Middle frontal gyrus (tissue), 1 donor: ENCODE measurements at regions not wholly inside any gene's neighbourhood (a gene's known extent, or its start where the extent isn't known, plus 50 kb on each side); places are given as distances from the start of the nearest gene placed in this dataset.

Experiments used
- DNase-seq: peaks from one replicate; pipeline ENCODE4 v3.0.0-alpha.2; 2015; ENCODE audit warnings: low spot score; ENCODE audit errors: extremely low spot score

- no peak for DNase-seq
Measured at GRCh38 chr6:93968126-93968525, 548.8 kb upstream of the EPHA7 start.

DNA sequence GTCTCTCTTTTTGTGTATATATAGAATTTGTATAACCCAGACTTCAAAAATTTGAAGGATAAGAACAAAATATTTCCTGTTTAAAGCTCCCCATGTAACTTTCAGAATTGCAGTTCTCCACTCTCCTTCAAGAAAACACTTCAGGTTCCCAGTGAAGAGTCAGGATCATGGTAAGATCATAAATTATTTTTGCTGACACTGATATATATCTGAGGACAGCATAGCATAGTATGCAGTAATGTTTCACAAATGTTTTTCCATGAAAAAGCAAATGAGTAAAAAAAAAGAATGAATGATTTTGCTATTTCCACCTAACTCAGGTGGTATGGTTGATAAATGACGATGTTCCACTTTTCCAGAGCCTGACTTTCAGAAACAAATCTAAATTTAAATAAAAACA, 545.6 kb upstream of the EPHA7 start:
- DNase-seq, result no peak

DNA sequence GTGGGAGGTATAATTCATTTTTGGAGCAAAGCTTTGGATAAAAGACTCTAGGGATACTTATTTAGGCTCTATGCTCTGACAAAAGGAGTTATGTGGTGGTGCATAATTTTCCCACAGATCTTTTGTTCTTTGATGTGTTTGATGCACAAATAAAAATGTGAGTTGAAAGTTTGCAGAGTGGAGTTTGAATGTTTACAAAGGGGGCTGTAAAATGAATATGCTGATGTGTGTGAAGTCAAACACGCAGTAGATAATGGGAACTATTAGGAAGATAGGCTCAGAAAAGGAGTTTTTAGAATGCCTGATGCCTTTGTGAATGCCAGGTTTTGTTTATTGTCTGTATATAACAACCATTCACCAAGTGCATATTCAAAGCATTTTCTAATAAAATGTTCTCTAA, 545.0 kb upstream of the EPHA7 start:
- no peak for DNase-seq

- DNase-seq, result no peak
Measured at GRCh38 chr6:93962566-93962965, 543.2 kb upstream of the EPHA7 start.

DNA sequence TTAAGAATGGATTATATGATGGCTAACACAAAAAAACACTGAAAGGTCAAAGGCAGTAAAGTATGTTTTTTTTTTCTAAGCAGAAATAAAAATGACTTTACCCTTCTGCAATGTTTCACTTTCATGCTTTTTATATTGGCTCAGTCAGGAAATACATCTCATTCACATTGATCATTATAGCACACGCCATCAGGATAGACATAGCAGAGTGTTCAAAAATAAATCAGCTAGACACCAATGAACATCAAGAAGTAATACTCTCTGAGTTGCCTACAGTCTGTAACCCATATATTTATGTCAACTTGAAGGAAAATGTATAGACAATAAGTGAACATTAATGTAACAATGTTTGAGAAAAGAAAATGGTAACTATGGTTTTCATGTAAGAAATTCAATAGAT, 535.2 kb upstream of the EPHA7 start:
- DNase-seq, result no peak

DNA sequence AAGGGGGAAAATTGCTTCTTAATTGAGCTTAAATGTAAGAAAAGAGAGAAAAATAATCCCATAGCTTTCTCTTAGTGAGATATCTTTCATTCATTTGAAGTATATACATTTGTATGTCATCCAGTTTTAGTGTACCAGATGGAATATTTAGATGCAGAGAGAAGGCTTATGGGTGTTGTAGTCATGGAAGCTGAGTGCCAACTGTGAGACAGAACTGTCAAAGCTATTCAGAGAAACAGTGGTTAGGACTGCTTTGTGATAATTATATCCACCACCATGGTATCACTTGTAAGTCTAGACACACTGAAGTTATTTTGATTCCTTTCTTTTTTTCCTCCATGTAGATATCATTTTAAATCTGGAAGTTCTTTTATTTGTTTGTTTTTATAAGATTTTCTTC, 524.3 kb upstream of the EPHA7 start:
- DNase-seq, result no peak

GRCh38 chr6:93940381-93940780, 521.0 kb upstream of the EPHA7 start:
- DNase-seq, result no peak

- DNase-seq, result no peak
Measured at GRCh38 chr6:93932175-93932574, 512.8 kb upstream of the EPHA7 start.

DNA sequence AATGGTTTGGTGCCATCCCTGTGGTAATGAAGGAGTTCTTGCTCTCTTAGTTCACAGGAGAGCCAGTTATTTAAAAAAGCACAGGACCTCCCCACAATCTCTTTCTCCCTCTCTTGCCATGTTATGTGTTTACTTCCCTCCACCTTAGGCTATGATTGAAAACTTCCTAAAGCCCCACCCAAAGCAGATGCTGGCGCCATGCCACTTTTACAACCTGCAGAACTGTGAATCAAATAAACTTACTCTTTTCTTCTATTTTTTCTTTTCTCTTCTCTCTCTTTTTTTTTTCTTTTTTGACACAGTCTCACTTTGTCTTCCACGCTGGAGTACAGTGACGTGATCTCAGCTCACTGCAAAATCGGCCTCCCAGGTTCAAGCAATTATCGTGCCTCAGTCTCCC, 508.4 kb upstream of the EPHA7 start:
- DNase-seq, result no peak

DNA sequence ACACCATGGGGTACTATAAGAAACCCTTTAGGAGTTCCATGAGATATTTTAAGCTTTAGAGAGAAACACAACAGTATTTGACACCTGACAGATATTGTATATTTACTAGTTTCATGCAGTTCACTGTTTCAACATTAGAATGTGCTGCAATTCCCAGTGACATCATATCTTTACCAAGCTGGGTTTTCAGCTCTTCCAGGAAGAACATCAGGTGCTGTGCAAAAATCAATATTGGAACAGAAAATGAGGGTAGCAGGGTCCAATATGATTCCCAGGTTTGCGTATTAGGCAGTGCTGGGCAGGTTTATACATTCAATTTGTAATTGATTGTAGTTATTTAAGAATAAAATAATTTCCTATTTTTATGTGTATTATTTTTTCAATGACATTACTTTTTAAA, 500.0 kb upstream of the EPHA7 start:
- no peak for DNase-seq

- no peak for DNase-seq
Measured at GRCh38 chr6:93918258-93918657, 498.9 kb upstream of the EPHA7 start.

- no peak for DNase-seq
Measured at GRCh38 chr6:93917216-93917615, 497.9 kb upstream of the EPHA7 start.

DNA sequence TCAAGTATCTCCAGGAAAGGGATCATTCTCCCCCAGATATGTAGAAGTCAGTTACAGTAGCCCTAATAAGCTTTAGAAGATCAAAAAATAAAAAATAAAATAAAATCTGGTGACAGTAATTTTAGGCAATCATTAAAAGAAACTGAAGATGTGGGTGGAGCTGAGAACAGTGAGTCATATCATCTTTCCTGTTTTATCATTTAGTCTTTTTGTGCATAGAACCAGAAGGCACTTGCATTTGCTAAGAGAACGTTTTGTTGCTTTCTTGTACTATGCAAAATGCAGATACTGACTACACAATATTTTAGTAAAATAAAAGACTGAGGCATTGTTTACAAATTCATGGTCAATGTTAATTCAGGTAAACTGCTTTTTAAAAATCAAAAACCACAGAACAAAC, 497.4 kb upstream of the EPHA7 start:
- DNase-seq, result no peak

- no peak for DNase-seq
Measured at GRCh38 chr6:93915961-93916360, 496.6 kb upstream of the EPHA7 start.

DNA sequence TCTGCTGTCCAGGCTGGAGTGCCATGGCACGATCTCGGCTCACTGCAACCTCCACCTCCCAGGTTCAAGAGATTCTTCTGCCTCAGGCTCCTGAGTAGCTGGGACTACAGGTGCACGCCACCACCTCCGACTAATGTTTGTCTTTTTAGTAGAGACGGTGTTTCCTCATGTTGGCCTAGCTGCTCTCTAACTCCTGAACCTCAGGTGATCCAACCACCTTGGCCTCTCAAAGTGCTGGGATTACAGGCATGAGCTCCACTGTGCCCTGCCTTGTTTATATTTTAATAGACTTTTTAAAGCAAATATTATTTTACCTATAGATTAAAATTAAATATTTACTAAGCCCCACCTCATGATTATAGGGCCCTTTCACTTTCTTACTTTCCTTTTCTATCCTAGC, 483.2 kb upstream of the EPHA7 start:
- DNase-seq, result no peak

GRCh38 chr6:93900142-93900541, 480.8 kb upstream of the EPHA7 start:
- DNase-seq, result no peak

GRCh38 chr6:93896081-93896480, 476.7 kb upstream of the EPHA7 start:
- DNase-seq, result no peak

DNA sequence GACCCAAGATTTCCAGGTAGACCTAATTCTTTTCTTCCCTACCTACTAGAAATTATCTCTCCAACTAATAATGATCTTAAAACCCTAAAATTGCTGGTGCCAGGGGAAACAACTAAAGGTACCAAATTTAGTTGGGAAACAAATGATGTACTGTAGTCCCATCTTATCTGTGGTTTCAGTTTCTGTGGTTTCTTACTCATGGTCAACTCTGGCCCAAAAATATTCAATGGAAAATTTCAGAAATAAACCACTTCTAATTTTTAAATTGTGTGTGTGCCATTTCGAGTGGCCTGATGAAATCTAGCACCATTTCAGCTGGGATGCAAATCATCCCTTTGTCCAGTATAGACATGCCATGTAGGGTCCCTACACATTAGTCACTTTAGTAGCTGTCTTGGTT, 475.2 kb upstream of the EPHA7 start:
- DNase-seq, result no peak

GRCh38 chr6:93889713-93890112, 470.4 kb upstream of the EPHA7 start:
- DNase-seq, result no peak

DNA sequence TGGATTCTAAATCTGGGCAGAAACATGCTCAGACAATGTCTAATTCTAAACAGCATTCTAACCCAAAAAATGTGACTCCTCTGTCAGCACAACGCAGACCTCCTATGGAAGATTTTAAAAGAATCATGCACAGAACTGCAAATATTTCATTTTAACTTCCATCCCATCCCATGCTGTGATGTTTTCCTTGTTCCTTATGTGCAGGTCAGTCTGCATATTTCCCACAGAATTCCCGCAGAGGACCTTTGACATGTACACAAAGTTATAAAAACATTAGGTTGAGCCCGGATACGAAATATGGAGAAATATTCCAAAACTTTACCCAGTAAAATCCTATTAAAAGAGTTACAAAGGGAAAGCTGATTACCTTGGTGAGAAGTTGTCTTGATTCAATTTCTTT, 467.1 kb upstream of the EPHA7 start:
- no peak for DNase-seq

DNA sequence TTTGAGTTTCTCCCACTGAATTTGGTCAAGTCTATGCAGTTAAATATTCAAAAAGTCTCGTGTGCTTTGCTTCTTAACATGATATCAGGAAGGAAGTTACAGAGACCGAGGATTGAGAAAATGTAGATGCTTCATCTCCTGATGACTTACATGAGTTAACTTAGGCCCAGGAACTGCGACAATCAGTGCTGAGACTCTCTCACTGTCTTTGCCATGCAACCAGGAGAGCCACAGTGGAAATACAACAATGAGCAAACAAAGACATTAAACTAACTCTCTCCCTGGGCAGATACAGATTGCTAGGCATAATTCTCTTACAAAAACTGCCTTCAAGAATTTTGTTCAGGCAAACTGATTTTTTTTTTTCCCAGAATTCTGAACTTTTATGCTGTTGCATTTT, 440.6 kb upstream of the EPHA7 start:
- no peak for DNase-seq

DNA sequence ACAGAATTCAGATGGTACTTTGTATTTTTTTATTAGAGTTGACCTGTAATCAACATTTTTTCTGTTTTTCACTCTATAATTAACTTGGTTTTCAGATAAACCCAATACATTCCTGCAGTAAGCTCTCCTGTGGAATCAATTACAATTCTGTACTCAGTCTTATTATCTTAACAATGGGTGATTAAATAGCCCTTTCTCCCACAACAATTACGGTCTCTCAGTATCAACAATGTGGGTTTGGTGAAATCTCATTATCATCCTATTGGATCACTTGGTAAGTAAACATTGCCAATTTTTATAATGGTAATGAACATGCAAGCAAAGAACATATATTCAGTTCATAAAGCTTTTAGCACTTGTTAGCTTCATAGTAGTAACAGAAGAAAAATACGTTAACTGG, 438.9 kb upstream of the EPHA7 start:
- DNase-seq, result no peak

DNA sequence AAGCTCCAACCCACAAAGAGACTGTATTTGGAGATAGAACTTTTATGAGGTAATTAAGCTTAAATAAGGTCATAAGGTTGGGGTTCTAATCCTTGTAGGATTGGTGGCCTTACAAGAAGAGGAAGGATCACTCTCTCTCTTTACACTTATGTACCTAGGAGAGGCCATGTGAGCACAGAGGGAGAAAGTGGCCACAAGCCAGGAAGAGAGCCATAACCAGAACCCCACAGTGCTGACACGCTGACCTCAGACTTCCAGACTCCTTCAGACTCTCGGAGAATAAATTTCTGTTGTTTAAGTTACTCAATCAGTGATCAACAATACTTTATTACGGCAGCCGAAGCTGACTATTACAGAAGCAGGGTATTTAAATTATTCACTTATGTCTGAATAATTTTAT, 430.5 kb upstream of the EPHA7 start:
- DNase-seq, result no peak

- DNase-seq, result no peak
Measured at GRCh38 chr6:93848031-93848742, 428.8 kb upstream of the EPHA7 start.
